HG02610 (cell line): ENCODE measurements at regions not wholly inside any gene's neighbourhood (a gene's known extent, or its start where the extent isn't known, plus 50 kb on each side); places are given as distances from the start of the nearest gene placed in this dataset.
"Not testable (repeated sequence)": the region's sequence is repeated elsewhere in the genome, so short reads cannot be mapped to it uniquely, and the experiment has no call there.

Source experiments
- ATAC-seq: cut with Tn5 transposase; IDR thresholded peaks from one replicate; pipeline ENCODE4 v1.9.1; 2021; ENCODE audit warnings: mild to moderate bottlenecking, moderate library complexity; ENCODE audit not compliant: unreplicated experiment

GRCh38 chr1:170445096-170445495 is 86.9 kb upstream of the GORAB start:
- no peak for ATAC-seq

GRCh38 chr1:170448661-170449158 is 83.3 kb upstream of the GORAB start:
- no peak for ATAC-seq

- ATAC-seq: not testable (repeated sequence)
Observed at GRCh38 chr1:170457325-170458050, 74.5 kb upstream of the GORAB start.

GRCh38 chr1:170460001-170460400 is 72.0 kb upstream of the GORAB start:
- ATAC-seq: no peak

- ATAC-seq: no peak
Observed at GRCh38 chr1:170460414-170461155, 71.4 kb upstream of the GORAB start.

GRCh38 chr1:170461291-170461747 is 70.6 kb upstream of the GORAB start:
- ATAC-seq: no peak

- ATAC-seq: no peak
Observed at GRCh38 chr1:170461762-170462384, 70.1 kb upstream of the GORAB start.

- ATAC-seq: no peak
Observed at GRCh38 chr1:170470121-170470520, 61.8 kb upstream of the GORAB start.

GRCh38 chr1:170471398-170472053 is 60.4 kb upstream of the GORAB start:
- no peak for ATAC-seq

- no peak for ATAC-seq
Observed at GRCh38 chr1:170481000-170481399, 51.0 kb upstream of the GORAB start.
